GM21723 (cell line): ENCODE measurements at regions not wholly inside any gene's neighbourhood (a gene's known extent, or its start where the extent isn't known, plus 50 kb on each side); places are given as distances from the start of the nearest gene placed in this dataset.
"Not testable (repeated sequence)": the region's sequence is repeated elsewhere in the genome, so short reads cannot be mapped to it uniquely, and the experiment has no call there.

Source experiments
- ATAC-seq: cut with Tn5 transposase; IDR thresholded peaks from one replicate; pipeline ENCODE4 v1.9.1; 2021; ENCODE audit warnings: mild to moderate bottlenecking, moderate library complexity; ENCODE audit not compliant: unreplicated experiment

DNA sequence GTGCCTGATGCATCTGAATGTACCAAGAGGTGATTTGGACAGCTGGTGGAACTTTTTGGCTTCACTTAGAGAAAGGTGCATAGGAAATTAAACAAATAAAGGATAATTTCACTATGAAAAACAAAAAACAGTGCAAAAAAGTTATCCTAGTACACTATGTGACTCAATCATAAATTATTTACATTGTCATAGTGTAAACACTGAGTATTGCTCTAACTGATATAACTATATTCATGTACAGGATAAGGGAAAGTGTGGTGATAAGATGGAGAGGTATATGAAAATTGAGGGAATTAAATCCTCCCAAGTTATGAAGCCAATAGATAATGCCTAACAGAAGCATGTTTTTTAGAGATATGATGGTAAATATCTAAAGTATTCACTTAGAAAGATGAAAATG is 50.2 kb upstream of the CPNE4 start:
- no peak for ATAC-seq

GRCh38 chr3:132087356-132087755 is 52.5 kb upstream of the CPNE4 start:
- ATAC-seq, result no peak

DNA sequence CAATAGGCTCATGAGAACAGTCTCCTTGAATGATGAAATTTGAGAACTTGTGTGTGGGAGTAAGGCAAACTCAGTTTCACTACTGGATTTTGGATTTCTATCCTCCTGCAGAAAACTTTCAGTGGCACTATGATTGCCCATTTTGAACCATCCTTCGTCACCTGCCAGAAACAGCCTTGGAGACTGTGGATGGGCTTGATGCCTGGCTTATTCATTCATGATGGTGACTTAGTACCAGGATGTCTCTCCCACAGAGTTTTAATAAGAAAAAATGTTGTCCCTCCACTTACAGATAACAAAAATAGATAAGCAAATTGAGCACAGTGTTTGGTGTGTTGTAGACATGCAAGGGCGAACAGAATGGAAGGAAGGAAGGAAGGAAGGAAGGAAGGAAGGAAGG is 53.5 kb upstream of the CPNE4 start:
- no peak for ATAC-seq

GRCh38 chr3:132090921-132091320 is 56.1 kb upstream of the CPNE4 start:
- no peak for ATAC-seq

- ATAC-seq, result no peak
Measured at GRCh38 chr3:132116601-132117000, 81.8 kb upstream of the CPNE4 start.

DNA sequence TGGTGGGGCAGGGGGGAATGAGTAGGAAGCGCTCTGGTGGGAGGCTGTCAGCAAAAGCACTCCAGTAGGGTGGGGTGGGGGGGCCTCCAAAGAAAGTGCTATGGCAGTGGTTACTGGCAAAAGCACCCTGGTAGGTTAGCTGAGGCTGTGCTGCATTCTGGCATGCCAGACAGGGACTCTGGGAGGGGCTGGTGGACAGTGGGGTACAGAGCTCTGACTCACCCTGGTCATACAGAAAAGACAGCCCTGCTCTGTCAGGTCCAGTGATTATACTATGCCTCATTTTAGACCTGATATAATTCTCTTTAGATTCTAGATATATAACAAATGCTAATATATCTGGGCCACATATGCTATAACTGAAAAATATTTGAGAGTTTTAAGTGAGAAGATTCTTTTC is 82.8 kb upstream of the CPNE4 start:
- ATAC-seq, result no peak

GRCh38 chr3:132119531-132119930 is 84.7 kb upstream of the CPNE4 start:
- no peak for ATAC-seq

- no peak for ATAC-seq
Measured at GRCh38 chr3:132124096-132124495, 89.3 kb upstream of the CPNE4 start.

GRCh38 chr3:132124651-132125284 is 90.0 kb upstream of the CPNE4 start:
- ATAC-seq, result no peak

GRCh38 chr3:132134611-132135010 is 99.8 kb upstream of the CPNE4 start:
- no peak for ATAC-seq

GRCh38 chr3:132135628-132136333 is 101.0 kb upstream of the CPNE4 start:
- no peak for ATAC-seq

DNA sequence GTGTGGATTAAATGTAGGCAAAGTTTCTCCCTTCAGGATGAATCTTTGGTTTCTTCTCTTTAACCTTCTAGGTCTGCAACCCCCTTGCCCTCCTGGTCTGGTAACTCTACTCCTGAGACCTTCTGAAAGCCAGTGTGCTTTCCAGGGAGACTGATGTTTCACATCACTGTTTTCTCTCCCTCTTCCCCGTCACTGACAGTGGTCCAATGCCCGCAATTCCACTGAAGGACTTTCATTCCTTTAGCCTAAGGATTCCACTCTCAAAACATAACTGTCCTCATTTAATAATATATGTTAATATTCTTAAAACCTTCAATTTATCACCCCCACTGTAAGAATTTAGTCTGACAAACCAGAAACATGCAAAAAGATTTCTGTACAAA is 101.5 kb upstream of the CPNE4 start:
- no peak for ATAC-seq

- not testable (repeated sequence) for ATAC-seq
Measured at GRCh38 chr3:132136902-132137301, 102.1 kb upstream of the CPNE4 start.

GRCh38 chr3:132145833-132146232 is 111.0 kb upstream of the CPNE4 start:
- ATAC-seq, result no peak

GRCh38 chr3:132154619-132155018 is 119.8 kb upstream of the CPNE4 start:
- no peak for ATAC-seq

- ATAC-seq, result no peak
Measured at GRCh38 chr3:132159145-132159544, 124.3 kb upstream of the CPNE4 start.

DNA sequence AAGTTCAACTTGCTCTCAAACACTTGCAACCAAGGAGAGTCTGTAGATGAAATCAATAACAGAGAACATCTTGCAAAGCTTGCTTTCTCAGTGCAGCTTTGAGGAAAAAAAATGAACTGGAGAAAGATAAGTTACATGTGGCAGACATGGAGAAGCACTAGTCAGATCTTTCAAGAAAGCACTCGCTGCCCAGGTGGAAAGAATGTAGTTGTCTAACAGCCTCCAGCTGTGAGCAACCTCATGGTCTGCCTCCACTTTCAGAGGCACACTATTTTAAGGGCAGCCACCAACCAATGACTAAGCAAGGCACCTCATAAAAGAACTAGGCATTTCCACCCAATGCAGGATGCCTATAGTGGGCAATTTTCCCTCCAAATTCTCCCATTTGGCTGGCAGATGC is 125.4 kb upstream of the CPNE4 start:
- no peak for ATAC-seq

GRCh38 chr3:132161608-132162007 is 126.8 kb upstream of the CPNE4 start:
- ATAC-seq, result no peak

DNA sequence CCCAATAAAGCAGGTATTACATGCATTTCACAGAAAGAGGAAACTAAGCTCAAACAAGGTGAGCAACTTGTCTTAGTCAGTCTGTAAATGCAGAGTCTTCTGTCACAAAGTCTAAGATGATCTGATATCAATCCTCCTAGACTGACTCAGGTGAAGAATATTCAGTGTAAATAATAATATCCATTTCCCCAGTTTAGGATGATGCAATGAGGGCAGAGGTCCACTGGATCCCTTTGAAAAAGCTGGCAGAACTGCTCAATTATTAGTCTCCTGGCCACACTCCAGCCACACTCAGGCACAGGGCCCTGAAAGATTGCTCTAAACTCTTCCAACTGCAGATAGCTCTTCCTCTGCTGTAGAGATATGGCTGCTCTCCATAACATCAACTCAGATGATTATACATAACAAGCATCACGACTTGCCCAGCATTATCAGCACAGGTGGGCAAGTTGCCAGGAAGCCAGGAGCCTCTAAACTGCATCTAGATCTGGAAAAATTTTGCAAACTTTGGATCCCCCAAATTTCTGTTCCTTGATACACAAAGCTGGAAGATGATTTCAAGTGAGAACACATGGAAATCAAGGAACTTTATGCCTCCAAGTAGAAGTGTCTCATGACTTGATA is 129.8 kb upstream of the CPNE4 start:
- no peak for ATAC-seq

- no peak for ATAC-seq
Measured at GRCh38 chr3:132167870-132168269, 133.1 kb upstream of the CPNE4 start.

DNA sequence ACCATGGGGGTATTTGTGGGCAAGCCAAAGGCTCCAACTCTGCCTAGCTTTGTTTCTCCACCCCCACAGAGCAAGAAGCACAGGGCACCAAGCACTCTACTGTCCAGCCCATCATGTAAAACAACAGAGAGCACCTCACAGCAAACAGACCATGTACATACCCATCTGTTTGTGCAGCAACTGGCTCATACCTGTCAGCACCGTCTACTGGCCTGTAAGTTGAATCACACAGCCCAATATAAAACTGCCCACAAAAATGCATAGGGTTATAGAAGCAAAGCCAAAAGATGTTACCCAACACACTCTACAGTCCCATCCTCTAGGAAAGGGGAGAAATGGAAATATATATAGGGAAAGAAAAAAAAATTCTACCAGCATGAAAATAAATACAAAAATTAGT is 139.7 kb upstream of the CPNE4 start:
- ATAC-seq, result no peak

DNA sequence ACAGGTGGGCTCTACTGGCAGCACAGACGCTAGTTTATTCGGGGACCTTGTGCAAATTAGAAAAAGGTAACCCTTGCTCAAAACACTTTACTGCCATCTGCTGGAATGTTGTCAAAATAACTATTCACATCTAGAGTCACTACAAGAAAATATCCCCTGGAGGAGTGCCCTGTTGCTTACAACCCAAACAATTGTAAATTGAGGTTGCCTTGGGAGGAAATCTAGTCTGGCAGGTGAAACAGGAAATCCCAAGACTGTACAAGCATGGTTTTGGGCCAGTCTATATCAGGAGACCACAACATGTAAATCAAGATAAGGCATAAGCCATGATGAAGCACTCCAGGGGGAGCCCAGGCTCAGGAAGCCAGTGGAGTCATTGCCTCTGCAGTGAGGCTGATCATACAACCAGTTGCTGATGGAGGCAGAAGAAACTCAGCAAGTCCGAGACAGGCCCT is 136.8 kb upstream of the ACP3 start:
- ATAC-seq, result peak; percentile 71
